GM18511 (cell line): ENCODE measurements at regions not wholly inside any gene's neighbourhood (a gene's known extent, or its start where the extent isn't known, plus 50 kb on each side); places are given as distances from the start of the nearest gene placed in this dataset.

Source experiments
- ATAC-seq: cut with Tn5 transposase; IDR thresholded peaks from one replicate; pipeline ENCODE4 v1.9.1; 2021; ENCODE audit warnings: mild to moderate bottlenecking, moderate library complexity; ENCODE audit not compliant: unreplicated experiment

DNA sequence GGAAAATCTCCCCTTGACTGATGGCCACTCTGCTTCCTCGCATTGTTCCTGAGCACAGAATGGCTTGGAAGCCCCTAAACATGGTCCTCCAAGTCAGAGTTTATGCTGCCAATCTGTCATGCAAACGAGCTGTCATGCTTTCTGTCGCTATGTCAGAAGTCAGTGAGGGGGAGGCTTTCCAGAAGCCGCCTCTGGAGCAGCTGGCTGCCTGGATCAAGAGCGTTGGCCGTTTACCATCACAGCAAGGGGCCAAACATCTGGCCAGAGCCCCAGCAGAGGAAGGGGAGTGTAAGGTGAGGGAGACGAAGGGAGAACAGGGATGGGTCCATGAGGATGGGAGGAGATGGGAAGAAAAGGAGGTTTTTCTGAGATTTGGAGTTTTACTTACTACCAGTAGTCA, 372.6 kb upstream of the NR2F2 start:
- no peak for ATAC-seq

DNA sequence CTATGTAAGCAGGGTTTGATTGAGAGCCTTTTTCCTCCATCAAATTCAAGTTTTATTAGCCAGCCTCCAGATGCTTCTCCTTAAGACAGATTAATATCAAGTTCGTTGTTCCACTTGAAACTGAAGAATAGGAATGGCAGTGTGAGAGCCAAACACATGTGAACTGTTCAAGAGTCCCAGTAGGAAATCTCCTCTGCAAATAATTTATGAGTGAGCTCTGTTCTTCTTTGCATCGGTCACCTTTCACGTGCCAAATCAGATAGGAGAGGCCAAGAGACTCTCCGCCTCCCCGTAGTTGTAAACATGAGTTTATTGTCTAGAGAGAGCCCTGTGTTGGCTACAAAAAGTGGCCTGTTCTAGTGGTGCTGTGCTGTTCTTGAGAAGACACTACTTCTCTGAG, 372.1 kb upstream of the NR2F2 start:
- no peak for ATAC-seq

DNA sequence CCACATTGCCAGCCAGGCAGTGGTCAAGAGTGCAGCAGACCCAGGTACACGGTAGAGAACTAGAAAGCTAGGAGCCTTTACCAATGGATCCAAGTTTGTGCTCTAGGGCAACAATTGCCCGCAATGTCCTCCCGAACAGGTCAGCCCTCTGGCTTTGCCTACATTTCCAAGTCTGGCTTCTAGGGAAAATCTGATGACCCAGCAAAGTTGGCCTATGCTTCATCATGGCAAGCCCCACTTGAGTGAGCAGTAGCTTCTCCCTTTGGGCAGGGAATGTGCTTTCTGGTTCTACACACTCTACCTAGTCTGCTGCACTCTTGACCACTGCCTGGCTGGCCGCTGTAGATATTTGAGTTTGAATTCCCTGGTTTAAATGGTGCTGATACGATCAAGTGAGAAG, 361.6 kb upstream of the NR2F2 start:
- ATAC-seq, result no peak

DNA sequence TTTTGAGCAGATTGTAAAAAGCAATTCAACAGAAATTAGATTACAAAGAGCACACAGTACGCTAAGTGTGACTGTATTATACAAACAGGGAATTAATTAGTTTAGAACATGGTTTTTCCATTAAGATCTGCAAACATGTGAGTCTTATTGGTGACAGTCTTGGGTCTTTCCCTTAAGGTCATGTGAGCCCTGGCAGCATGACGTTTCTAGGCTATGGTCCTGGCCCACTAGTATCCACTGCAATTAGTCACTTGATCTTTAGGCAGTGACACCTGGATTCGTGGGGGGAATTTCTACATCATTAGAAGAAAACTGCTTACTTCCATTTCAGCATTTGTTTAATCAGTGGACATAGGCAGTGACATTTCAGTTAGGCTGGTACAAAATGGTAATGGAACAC, 360.2 kb upstream of the NR2F2 start:
- ATAC-seq, result no peak

DNA sequence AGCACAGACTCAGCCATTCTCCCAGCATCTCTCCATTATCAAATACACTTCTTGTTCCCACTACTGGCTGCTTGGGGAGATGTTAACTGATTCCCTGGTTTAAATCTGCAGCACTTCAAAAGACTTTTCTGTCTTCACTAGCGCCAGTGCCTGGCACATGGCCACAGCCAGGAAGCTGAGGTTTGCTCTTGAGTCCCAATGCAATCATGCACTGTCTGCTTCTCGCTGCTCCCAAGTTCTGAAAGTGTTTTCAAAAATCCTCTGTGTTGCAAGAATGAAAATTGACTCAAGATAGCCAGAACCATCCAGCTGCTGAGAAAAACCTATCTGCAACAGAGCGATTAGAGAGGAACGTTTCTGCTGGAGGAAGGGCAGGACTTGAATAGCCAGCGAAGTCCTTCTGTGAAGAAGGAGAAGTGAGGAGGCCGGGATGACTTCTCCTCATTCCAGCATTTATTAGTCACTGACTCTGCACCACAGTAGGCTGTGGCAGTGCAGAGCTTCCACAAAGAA, 358.4 kb upstream of the NR2F2 start:
- no peak for ATAC-seq

DNA sequence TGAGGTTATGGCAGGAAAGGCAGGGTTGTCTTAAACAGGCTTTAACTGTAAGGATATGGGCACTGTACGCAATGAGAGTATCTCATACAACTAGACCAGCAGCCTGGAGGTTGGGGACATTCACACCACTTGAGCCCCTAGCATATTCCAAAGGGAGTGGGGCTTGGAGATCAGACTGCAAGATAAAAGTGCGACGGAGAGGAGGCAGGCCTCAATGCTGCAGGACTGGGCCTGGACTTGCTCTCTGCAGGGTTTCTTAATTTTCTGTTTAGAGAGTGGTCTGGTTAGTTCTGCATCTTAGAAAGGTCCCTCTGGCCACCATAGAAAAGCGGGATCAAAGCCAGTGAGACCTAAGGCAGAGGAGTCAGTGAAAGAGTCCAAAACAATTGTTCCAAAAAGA, 357.7 kb upstream of the NR2F2 start:
- no peak for ATAC-seq

DNA sequence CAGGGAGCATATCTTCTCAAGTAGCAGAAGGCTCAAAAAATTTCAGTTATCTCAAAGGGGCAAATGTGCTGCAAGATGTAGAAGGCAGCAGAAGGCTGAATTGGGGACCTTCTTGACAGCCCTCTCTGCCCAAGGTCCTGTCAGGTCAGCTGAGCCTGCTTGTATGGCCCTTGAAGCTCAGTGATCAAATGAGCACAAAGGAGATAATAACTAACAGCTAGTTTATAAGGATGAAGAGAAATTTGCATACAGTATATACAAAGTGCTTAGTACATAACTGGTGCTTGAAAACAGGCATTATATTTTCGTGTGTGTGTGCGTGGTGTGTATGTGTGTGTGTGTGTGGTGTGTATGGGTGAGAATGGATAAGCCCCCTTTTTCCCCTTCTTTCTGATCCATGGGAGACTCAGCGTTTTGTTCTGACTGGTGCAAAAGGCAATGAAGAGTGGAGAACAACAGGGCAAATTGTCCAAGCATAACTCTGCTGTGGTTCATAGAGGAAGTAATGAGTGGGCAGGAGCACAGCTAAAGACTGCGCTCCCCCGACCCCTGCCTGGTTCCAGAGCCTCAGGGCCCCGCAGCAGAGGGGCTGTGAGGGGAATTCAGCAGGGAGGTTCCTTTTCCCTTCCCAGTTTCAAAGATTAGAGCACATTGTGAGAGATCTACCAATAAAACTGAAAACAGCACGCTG, 356.8 kb upstream of the NR2F2 start:
- ATAC-seq, result peak; percentile 56

DNA sequence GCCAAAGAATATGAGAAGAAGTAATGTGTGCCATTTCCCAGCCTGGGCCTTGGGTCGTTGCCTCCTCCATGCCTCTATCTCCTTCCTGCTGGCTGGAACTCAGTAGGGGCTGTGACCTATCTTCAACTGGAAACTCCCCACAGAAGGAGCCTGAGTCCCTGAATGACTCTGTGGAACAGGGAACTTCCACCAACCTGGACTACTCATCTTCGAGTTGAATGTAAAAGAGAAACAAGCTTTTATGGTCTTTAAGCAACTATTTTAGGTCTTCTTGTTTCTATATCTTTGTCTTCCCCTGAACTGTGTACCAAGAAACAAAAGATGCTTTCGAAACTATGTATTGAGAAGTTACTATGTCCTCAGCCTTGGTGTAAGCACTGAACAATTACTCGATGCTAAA, 355.3 kb upstream of the NR2F2 start:
- no peak for ATAC-seq

DNA sequence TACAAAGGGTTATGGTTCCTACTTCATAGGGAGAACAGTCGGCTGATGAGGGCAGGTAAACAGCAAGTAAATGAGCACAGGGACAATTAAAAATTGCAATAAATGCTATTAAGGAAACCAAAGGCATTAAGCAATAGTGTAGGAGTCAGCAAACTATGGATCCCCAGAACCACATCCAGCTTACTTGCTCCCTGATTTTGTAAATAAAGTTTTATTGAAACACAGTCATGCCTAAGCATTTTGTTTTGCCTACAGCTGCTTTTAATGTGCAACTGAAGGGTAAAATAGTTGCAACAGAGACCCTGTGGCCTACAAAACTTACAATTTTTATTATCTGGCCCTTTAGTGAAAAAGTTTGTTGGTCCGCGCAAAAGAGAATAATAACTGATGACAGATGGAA, 351.2 kb upstream of the NR2F2 start:
- ATAC-seq, result no peak

DNA sequence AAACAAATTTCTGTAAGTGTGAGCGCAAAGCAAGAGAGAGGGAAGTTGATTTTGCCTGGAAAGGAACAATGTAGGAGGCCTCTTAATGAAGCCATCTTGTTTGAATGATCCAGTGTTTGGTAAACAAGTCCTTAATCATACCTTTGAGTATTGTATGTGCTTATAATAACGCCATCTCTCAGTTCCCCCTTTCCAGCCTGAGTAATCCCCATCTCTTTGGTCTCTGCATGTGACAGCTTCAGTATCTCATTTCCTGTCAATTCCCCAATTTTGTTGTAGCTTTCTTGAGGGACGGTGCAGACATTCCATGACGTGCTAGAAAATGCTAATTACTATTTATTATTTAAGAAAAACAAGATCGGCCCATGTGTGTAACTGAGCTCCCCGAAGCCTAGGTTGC, 349.3 kb upstream of the NR2F2 start:
- ATAC-seq, result no peak

DNA sequence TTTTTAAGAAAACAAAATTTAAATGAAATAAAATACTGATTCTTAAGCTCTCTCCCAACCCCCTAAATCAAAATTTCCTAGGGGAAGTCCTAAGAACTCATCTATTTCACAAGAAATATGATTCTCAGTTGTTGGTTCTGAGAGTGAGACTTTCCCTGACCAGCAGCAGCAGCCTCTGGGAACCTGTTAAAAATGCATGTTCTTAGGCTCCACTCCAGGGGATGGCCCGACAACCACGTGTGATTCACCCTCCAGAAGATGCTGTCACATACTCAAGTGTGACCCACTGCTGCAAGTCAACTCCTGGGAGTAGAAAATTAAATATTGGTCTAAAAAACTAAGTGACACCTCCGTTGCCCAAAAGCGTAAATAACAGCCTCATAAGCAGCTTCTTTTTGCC, 343.2 kb upstream of the NR2F2 start:
- no peak for ATAC-seq

DNA sequence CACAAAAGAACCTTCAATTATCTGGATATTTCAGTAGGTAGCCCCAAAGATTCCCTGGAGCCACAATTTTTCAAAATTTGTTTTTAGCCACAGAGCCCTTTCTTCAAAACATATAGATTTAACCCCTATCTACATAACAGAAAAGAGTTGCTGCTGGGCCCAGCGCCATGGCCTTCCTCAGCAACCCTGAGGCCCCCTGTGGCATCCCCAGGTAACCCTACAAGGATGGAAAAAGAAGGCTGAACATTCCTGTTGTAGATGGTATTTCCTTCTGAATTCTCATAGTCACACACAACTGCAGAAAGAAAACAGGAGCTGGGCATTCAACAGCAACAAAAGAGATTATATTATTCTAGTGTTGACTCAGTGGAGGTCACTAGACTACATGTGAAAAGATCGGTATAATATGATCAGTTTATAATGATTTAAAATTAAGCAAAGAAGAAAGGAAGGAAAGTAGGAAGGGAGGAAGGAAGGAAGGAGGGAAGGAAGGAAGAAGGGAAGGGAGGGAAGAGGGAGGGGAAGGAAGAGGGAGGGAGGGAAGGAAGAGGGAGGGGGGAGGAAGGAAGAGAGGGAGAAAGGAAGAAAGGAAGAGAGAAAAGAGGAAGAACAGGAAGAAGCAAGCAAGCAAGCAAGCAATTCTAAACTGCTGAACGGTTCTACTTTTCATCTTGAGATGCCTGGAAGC, 342.5 kb upstream of the NR2F2 start:
- no peak for ATAC-seq

DNA sequence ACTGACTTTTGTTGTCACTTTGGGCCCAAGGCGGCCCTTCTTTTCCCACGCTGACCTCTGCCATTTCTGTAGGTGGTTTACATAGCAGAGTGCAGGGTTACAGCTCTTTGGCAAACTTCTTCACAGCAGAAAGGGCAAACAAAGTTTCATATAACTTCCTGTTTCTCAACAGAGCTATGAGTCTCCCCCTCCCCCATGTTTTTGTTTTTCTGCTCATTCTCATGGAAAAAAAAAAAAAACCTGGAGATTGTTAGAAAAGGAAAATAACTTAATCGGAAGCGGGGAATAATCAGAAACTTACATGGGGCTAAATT, 342.0 kb upstream of the NR2F2 start:
- no peak for ATAC-seq

DNA sequence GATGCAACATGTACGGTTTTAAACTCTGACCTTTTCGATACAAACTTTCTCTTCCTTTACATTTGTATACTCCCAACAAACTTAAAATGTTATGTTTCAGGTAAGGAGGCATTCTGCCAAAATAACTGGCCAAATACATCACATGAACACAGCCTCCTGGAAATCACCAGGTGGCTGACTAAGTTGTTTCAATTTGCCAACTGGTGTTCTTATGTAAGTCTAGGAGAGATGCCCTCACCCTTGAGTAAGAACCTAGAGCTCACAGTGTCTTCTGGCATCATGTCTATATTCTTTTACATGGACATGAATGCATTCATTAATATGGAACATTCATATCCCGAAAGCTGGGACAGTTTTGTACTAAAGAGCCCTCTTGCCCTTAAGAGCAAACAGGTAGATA, 341.1 kb upstream of the NR2F2 start:
- ATAC-seq, result no peak

DNA sequence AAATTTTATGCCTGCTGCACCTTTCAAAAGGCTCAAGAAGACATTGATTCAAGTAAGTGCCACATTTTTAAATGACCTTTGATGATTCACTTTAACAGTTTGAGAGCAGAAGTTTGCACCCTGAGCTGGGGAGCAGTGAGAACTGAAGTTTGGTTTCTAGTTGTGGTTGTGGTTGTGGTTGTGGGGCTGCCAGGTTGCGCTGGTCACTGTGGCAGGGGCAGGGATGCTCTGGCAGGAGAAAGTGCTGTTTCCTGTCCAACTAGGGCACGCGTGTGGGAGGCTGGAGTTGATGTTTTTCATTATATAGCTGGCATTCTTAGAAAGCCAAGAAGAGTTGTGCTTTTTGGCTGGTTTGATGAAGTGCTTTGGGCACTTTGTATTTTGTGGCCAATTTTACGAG, 339.7 kb upstream of the NR2F2 start:
- no peak for ATAC-seq

DNA sequence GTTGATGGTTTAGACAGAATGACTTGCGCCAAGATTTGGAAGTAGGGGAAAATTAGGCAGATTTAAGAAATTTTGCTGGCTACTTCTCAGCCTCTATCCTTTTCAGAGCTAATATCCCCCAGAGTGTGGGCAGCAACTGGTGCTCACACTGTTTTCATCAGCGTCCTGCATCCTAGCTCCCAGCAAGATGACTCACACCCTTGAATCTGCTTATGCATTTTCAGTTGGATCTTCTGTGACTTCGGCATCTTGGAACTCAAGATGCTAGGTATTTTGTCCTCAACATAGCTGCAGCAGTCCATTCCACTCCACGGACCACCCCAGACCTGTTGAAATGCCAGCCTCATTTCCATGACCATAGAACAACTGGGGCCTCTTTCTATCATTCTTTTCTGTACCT, 336.1 kb upstream of the NR2F2 start:
- no peak for ATAC-seq

DNA sequence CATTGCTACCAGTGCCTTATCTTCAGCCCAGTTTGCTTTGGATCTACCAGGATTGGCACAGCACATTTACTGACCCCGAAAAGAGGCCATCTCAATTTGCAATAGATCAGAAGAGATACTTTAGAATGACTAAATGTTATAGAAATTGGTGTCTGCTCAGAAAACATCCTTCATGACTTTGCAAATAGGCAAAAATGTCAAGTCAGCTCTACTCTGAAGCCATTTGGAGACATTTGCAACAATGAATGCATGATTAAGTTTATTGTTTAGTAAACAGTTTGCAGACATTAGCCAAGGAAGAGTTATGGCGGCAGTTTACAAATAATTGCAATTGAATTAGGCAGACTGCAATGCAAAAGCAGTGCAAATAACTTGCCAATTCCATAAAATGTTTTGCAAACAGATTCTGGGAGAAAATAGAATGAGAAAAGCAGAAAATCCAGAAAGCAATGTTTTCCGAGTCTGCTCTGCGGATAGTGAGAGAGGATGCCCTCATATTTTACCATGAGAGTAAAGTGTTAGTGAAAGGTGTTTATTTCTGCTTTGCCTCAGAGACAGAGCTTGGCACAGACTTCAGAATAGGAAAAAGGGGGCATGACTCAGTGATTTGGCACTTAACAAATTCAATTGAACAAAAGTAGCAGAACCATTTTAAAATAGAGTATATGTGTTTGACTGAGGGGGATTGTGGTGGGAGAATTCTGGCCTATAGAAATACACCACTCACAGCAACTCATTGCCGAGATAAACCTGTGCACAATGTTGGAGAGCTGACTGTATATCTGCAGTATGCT, 334.9 kb upstream of the NR2F2 start:
- ATAC-seq, result no peak

DNA sequence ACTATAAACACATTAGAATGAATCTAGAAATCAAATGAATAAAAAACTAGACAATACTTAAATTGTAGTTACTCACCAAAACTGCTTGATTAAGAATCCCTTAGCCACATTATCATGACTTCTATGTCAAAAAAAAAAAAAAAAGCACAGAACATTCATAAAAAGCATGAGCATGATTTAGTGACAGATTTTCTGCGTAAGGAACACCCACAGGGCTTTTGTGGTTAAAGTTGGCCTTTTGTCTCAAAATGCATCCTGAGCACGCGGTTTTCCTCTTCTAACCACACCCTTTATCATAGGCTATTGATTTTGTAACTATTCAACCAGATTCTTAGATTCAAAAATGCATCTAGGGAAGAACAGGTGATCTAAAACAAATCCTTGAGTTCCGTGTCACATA, 334.0 kb upstream of the NR2F2 start:
- no peak for ATAC-seq

DNA sequence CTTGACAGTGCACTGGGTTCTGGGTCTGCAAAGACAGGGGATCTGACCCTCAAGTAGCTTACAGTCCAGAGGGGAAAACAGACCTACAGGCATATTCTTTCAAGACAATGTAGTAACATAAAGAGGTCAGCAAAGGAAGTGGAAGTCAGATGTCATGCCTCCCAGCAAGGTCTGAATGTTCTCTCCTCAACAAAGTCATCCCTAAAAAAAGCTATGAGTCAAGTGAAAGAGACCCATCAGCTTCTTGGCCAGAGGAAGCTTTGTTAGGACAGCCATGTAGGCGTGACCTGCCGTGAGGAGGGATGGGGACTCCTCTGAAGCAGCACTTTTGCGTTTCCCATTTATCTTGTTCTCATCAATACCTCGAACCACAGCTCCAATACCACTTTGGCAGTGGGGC, 331.6 kb upstream of the NR2F2 start:
- ATAC-seq, result no peak

DNA sequence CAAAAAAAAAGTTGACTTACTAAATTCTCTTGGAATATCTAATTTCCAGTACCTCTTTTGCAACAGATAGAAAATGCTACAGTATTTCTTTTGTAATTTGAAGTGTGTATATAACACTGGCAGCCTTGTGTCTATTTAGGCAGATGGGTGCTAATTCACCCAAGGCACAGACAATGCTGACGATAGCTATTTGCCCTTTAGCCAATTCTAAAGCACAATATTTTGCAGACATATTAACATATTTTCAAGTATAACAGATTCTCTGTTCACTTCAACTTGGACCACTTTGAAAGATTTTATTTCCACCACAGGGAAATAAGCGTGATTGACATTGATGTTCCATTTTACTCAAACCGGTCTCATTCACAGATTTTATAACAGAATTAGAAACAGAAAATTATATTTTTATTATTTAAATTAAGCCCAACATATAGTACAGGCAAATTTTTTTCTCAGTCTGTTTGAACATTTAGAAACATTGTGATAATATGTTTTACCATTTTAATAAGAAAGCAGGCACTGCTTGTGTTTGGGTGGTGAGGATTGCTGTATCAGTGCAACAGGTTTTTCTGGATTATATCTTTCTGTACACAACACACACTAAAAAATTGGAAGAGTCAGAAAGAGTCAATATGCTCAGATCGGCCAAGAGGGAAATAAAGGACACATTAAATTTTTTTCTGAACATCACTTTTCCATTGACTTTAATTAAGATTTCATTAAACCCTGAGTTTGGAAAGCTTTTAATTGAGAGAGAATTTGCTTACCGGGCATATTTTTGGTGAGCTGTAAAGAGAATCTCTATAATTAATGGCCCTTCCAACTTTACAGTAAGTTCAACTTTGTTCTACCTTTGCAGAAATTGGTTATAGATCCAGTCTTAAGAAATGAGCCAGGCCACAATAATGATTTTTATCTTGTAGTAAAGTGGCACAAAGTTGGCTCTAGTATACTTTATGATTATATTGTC, 327.3 kb upstream of the NR2F2 start:
- no peak for ATAC-seq

DNA sequence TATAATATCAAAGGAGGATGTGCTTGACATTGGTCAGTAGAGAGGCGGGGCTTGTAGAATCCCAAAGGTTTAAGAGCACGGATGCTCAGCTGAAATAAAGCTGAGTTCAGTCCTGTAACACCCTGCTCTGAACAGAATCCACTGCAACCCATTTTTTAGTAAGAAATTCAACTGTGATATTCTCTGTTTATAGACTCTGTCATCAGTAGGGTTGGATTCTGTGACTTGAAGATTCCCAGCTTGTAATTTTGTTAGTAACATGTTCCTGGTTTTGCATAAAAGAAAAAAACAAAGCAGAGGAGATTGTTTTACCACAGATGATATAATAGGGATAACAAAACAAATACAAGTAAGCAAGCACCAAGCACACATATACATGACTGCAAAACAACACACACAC, 324.6 kb upstream of the NR2F2 start:
- ATAC-seq, result no peak
